B cell (primary cell): ENCODE measurements at regions not wholly inside any gene's neighbourhood (a gene's known extent, or its start where the extent isn't known, plus 50 kb on each side); places are given as distances from the start of the nearest gene placed in this dataset.
"Not testable (repeated sequence)": the region's sequence is repeated elsewhere in the genome, so short reads cannot be mapped to it uniquely, and the experiment has no call there.

Experiments used
- ATAC-seq: fragments of 200-7000 bp; cut with Tn5 transposase; one replicate; pipeline ENCODE4 v1.10.0; 2021; ENCODE audit warnings: low read depth, mild to moderate bottlenecking, moderate number of reproducible peaks, moderate library complexity
- CTCF ChIA-PET: fragments of 350-600 bp; sonication (Branson Sonifier 250); formaldehyde crosslinking; loops from one replicate; lab custom pipeline; 2021; ENCODE audit warnings: antibody characterized with exemption, inconsistent platforms; lab: Charles Lee
- POLR2A ChIA-PET: fragments of 350-600 bp; sonication (Branson Sonifier 250); formaldehyde crosslinking; loops from one replicate; lab custom pipeline; 2021; ENCODE audit warnings: antibody characterized with exemption; lab: Charles Lee
- DNase-seq: peaks from one replicate; pipeline ENCODE4 v3.0.0; 2013
- H2AFZ ChIP-seq: 2 replicates; pipeline ENCODE4 v1.6.1; 2012; ENCODE audit warnings: mild to moderate bottlenecking, low read depth, low read length; ENCODE audit not compliant: insufficient read depth, poor library complexity, severe bottlenecking
- H3K27ac ChIP-seq, 2 donors: 1 replicate in 1 of 2; 2 replicates in 1 of 2; pipeline ENCODE4 v1.5.1; 2012 to 2013; ENCODE audit warnings: low read length in 2 of 2, mild to moderate bottlenecking in 2 of 2, moderate library complexity in 1 of 2
- H3K27me3 ChIP-seq, 4 experiments: fragments of 200-600 bp in 1 of 4; sonication (generic) in 1 of 4; replicated peaks in 1 of 4; 1 replicate in 2 of 4; 2 replicates in 2 of 4; pipeline versions ENCODE4 v1.6.1 to v1.7.0; 2013 to 2016; ENCODE audit warnings: low read length in 3 of 4, mild to moderate bottlenecking in 2 of 4, mixed read lengths in 1 of 4, moderate library complexity in 1 of 4; ENCODE audit not compliant: insufficient read depth in 4 of 4, control insufficient read depth in 3 of 4; ENCODE audit errors: control extremely low read depth in 1 of 4
- H3K36me3 ChIP-seq, 2 experiments: replicated peaks in 1 of 2; 1 replicate in 1 of 2; 2 replicates in 1 of 2; pipeline versions ENCODE4 v1.6.1 to v1.7.1; 2013; ENCODE audit warnings: low read length in 1 of 2; ENCODE audit not compliant: insufficient read depth in 2 of 2, control insufficient read depth in 1 of 2; ENCODE audit errors: control extremely low read depth in 1 of 2, extremely low read depth in 1 of 2
- H3K4me1 ChIP-seq, 2 donors: fragments of 200-600 bp in 1 of 2; sonication (generic) in 1 of 2; 1 replicate in 1 of 2; 2 replicates in 1 of 2; pipeline versions ENCODE4 v1.5.1 to v1.6.1; 2013 to 2017; ENCODE audit warnings: low read length in 2 of 2; ENCODE audit not compliant: control insufficient read depth in 2 of 2, insufficient read depth in 2 of 2
- H3K4me2 ChIP-seq: replicated peaks from 2 replicates; pipeline ENCODE3; 2012; ENCODE audit warnings: mild to moderate bottlenecking, low read depth, low read length; ENCODE audit not compliant: poor library complexity, severe bottlenecking
- H3K4me3 ChIP-seq, 5 experiments: fragments of 200-600 bp in 1 of 5; sonication (generic) in 1 of 5; 1 replicate in 3 of 5; 2 replicates in 2 of 5; pipeline versions ENCODE4 v1.5.1 to v1.7.0; 2011 to 2016; ENCODE audit warnings: low read length in 4 of 5, mild to moderate bottlenecking in 4 of 5, low read depth in 2 of 5, control low read depth in 1 of 5, moderate library complexity in 1 of 5; ENCODE audit not compliant: insufficient read depth in 1 of 5; ENCODE audit errors: control extremely low read depth in 1 of 5, extremely low read depth in 1 of 5
- H3K79me2 ChIP-seq: fragments of 200-600 bp; sonication (generic); one replicate; pipeline ENCODE4 v1.6.0; 2016; ENCODE audit warnings: low read length; ENCODE audit not compliant: control insufficient read depth, insufficient read depth
- H3K9ac ChIP-seq: fragments of 200-600 bp; sonication (generic); 2 replicates; pipeline ENCODE4 v1.6.1; 2017; ENCODE audit warnings: mild to moderate bottlenecking, low read length, moderate library complexity
- H3K9me3 ChIP-seq, 3 donors: one replicate each; pipeline versions ENCODE4 v1.6.1 to v1.7.1; 2013; ENCODE audit warnings: low read length in 2 of 3; ENCODE audit not compliant: control insufficient read depth in 2 of 3, insufficient read depth in 1 of 3; ENCODE audit errors: control extremely low read depth in 1 of 3
- H4K20me1 ChIP-seq: 2 replicates; pipeline ENCODE4 v1.6.0; 2012; ENCODE audit warnings: mild to moderate bottlenecking, low read length; ENCODE audit not compliant: insufficient read depth, control insufficient read depth, poor library complexity, severe bottlenecking
- H3K27ac Mint-ChIP-seq: one replicate; pipeline ENCODE4 v1.8.0; 2021; ENCODE audit warnings: mixed read lengths
- H3K27me3 Mint-ChIP-seq: one replicate; pipeline ENCODE4 v1.8.0; 2021; ENCODE audit warnings: mixed read lengths
- H3K4me1 Mint-ChIP-seq: one replicate; pipeline ENCODE4 v1.8.0; 2021; ENCODE audit warnings: mixed read lengths
- H3K4me3 Mint-ChIP-seq: one replicate; pipeline ENCODE4 v1.8.0; 2021; ENCODE audit warnings: mixed read lengths
- H3K9me3 Mint-ChIP-seq: one replicate; pipeline ENCODE4 v1.8.0; 2022; ENCODE audit warnings: mixed read lengths; ENCODE audit not compliant: insufficient read depth
- EZH2 ChIP-seq: IDR thresholded peaks from 2 replicates; pipeline ENCODE4 v1.6.1; 2012; ENCODE audit warnings: borderline replicate concordance, low read depth, mild to moderate bottlenecking, moderate library complexity, low read length; ENCODE audit not compliant: insufficient read depth, poor library complexity, severe bottlenecking
- WGBS: methylation state at CpG from one replicate; pipeline ENCODE4 v1.1.5; 2013; ENCODE audit warnings: missing lambda C conversion rate; ENCODE audit not compliant: insufficient coverage; 5-methylcytosine and 5-hydroxymethylcytosine counted together
- intact Hi-C: fragments of 100-400 bp; cut with micrococcal nuclease; formaldehyde crosslinking; loops from one replicate; pipeline ENCODE4 v1.10.0; 2022
- TF ChIP-seq, protein P1 (sequence below): fragments of 200-600 bp; IDR thresholded peaks from one replicate; pipeline ENCODE4 v1.8.0; 2022; ENCODE audit warnings: antibody characterized with exemption, mild to moderate bottlenecking

DNA sequence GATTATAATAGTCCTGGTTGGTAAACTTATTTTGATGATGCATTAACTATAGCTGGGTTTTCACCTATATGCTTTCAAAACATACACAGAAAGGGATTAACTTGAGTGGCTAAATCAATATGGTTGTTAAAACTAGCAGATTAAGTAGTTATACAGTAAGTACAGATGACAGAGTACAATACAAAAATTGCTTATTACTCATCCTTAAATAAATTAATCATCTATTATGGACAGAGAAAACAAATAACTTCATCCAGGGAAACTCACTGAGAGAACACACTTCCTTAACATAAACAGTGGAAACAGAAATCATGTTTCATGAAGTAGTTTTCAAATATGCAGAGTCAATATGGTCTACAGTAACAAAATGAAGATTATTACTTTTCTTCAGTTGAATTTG lies 133.4 kb downstream of the AREG start:
- peaks cover 19% of the 10 kb centered on the region for H3K27me3 Mint-ChIP-seq
- Histone ChIP-seq H3K4me2 (no peak overlapping the region), H3K36me3 (no peaks in the 10 kb centered on the region), H3K9me3 (no peaks in the 10 kb centered on the region), H3K79me2 (no peaks in the 10 kb centered on the region), H4K20me1 (no peaks in the 10 kb centered on the region), H3K9ac (no peak overlapping the region), H3K4me3 (no peak overlapping the region), H3K4me1 (no peaks in the 10 kb centered on the region), H3K27me3 (no peaks in the 10 kb centered on the region), H2AFZ (no peak overlapping the region), H3K27ac (no peak overlapping the region)
- intact Hi-C loops, result no loop called here
- no peak overlapping the region for H3K27ac Mint-ChIP-seq
- POLR2A ChIA-PET, result no interaction called here
- ATAC-seq (no peak), DNase-seq (no peak)
- CTCF ChIA-PET, result no interaction called here
- H3K4me1 Mint-ChIP-seq, result no peaks in the 10 kb centered on the region
- no peak overlapping the region for H3K4me3 Mint-ChIP-seq
- no peak for TF ChIP-seq EZH2
- TF ChIP-seq, protein P1, sequence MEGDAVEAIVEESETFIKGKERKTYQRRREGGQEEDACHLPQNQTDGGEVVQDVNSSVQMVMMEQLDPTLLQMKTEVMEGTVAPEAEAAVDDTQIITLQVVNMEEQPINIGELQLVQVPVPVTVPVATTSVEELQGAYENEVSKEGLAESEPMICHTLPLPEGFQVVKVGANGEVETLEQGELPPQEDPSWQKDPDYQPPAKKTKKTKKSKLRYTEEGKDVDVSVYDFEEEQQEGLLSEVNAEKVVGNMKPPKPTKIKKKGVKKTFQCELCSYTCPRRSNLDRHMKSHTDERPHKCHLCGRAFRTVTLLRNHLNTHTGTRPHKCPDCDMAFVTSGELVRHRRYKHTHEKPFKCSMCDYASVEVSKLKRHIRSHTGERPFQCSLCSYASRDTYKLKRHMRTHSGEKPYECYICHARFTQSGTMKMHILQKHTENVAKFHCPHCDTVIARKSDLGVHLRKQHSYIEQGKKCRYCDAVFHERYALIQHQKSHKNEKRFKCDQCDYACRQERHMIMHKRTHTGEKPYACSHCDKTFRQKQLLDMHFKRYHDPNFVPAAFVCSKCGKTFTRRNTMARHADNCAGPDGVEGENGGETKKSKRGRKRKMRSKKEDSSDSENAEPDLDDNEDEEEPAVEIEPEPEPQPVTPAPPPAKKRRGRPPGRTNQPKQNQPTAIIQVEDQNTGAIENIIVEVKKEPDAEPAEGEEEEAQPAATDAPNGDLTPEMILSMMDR, result no peak
- H3K9me3 Mint-ChIP-seq, result no peaks in the 10 kb centered on the region

DNA sequence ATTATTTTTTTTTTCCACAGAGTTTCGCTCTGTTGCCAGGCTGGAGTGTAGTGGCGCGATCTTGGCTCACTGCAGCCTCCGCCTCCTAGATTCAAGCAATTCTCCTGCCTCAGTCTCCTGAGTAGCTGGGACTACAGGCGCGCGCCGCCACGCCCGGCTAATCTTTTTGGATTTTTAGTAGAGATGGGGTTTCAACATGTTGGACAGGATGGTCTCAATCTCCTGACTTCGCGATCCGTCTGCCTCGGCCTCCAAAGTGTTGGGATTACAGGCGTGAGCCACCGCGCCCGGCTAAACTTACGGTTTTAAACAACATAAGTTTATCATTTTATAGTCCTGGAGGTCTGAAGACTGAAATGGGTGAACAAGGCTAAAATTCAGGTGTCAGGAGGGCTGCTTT lies 133.9 kb downstream of the AREG start:
- H3K79me2 ChIP-seq, H3K4me1 ChIP-seq, H3K4me1 Mint-ChIP-seq, H3K27ac Mint-ChIP-seq, H3K36me3 ChIP-seq, H3K9ac ChIP-seq, intact Hi-C loops, H3K4me2 ChIP-seq, H3K27me3 ChIP-seq, ATAC-seq, DNase-seq, H3K9me3 Mint-ChIP-seq, H4K20me1 ChIP-seq, H3K9me3 ChIP-seq, CTCF ChIA-PET, H3K4me3 ChIP-seq, POLR2A ChIA-PET, H3K4me3 Mint-ChIP-seq, H2AFZ ChIP-seq, H3K27ac ChIP-seq: not testable (repeated sequence)
- peaks cover 19% of the 10 kb centered on the region for H3K27me3 Mint-ChIP-seq
- WGBS, result 100% methylated on average over 1 of the region's 19 CpGs
